GM18907 (cell line): ENCODE measurements at regions not wholly inside any gene's neighbourhood (a gene's known extent, or its start where the extent isn't known, plus 50 kb on each side); places are given as distances from the start of the nearest gene placed in this dataset.

Experiments
- ATAC-seq: cut with Tn5 transposase; IDR thresholded peaks from one replicate; pipeline ENCODE4 v1.9.1; 2021; ENCODE audit warnings: mild to moderate bottlenecking, moderate library complexity; ENCODE audit not compliant: unreplicated experiment

- ATAC-seq: no peak
Measured at GRCh38 chr10:31614611-31615010, 295.6 kb downstream of the ZEB1 start.

- ATAC-seq: no peak
Measured at GRCh38 chr10:31612082-31612481, 293.1 kb downstream of the ZEB1 start.

GRCh38 chr10:31611161-31611560 is 292.1 kb downstream of the ZEB1 start:
- no peak for ATAC-seq

GRCh38 chr10:31607481-31607880 is 288.5 kb downstream of the ZEB1 start:
- ATAC-seq: no peak

GRCh38 chr10:31606841-31607240 is 287.8 kb downstream of the ZEB1 start:
- no peak for ATAC-seq

DNA sequence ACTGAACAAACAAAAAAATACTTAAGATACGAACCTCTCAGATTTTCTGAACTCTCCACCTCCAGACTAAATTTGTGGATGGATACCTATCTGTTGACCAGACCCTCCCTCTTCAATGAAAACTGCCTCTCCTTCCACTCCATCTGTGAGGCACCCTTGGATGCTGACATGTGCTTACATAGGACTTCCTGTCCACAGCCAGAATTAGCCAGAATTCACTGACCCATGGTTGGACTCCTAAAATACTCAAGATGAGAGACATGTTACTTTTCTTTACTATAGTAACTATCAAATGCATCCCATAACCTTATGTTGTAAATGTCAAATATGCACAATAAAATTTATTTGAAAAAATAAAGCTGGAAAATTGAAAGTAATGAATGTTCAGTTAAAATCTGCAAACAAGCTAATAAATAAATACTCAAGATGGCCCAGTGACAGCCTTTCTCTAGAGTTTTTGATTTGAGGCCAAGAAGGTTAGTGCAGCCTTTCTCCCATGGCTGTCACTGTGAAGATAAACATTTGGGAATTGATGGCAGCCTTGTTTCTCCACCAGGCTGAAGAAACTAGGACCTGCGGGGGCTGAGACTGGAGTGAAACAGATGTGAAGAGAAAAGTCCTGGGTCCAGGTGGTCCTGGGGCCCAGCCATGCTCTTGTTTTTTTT is 287.0 kb downstream of the ZEB1 start:
- ATAC-seq: no peak

GRCh38 chr10:31605426-31605825 is 286.4 kb downstream of the ZEB1 start:
- ATAC-seq: no peak

DNA sequence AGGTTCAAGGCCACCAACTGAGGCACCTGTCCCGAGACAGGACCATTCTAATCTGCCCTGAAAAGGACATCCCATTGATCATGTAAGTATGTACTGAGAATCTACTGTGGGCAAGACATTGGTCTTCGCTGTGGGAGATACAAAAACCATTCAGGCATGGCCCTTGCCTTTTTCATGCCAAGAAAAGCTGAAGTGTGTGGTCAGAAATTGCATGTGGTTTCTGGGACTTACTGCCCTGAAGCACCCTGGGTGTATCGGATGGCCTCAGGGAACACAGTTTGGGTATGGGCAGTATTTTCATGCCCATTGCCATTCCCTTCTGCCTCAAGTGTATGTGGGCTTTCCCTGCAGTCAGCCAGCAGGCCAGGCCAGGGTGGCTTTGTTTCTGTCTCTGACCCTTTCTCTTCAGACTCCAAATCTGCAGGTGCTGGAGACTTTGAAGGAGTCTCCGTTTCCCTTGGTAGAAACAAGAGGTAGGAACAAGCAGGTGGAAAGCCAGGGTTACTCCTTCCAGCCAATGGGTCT is 285.7 kb downstream of the ZEB1 start:
- no peak for ATAC-seq

GRCh38 chr10:31604096-31604495 is 285.1 kb downstream of the ZEB1 start:
- no peak for ATAC-seq

GRCh38 chr10:31603235-31604087 is 284.4 kb downstream of the ZEB1 start:
- peak; percentile 97 for ATAC-seq

- no peak for ATAC-seq
Measured at GRCh38 chr10:31602541-31603234, 283.7 kb downstream of the ZEB1 start.

- no peak for ATAC-seq
Measured at GRCh38 chr10:31601136-31601535, 282.1 kb downstream of the ZEB1 start.

- no peak for ATAC-seq
Measured at GRCh38 chr10:31599626-31600504, 280.8 kb downstream of the ZEB1 start.

DNA sequence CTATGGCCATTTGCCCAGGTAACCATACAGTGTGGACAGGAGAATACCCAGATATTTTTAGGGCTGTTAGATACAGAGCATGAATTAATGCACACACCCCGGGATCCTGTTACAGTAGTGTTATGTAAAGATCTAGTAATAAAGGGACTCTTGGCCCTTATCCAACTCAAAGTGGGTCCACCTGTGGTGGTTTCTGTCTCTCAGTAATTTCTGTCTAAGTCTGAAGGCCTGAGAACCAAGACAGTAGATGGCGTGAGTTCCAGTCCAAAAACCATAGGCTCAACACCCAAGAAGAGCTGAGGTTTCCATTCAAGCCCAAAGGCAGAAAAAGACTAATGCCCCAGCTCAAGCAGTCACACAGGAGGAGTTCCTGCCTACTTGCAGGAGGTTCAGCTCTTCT is 277.7 kb downstream of the ZEB1 start:
- no peak for ATAC-seq

DNA sequence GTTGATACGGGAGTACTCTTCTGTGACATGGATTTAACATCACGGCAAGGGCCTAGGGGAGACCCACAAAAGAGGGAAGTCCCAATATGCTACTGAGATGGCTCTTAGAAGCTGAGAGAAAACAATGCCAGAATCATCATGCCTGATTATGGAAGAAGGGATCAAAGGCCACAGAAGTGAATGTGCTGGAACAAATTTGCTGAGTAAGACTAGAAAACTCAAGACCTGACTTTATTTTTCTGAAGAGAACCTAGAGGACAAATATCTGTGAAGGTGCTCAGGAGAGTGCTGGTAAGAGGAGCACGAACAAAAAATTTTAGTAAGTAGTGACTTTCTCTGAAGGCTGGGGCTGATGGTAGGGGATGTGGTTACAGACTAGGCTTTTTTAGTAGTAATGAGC is 277.0 kb downstream of the ZEB1 start:
- no peak for ATAC-seq

DNA sequence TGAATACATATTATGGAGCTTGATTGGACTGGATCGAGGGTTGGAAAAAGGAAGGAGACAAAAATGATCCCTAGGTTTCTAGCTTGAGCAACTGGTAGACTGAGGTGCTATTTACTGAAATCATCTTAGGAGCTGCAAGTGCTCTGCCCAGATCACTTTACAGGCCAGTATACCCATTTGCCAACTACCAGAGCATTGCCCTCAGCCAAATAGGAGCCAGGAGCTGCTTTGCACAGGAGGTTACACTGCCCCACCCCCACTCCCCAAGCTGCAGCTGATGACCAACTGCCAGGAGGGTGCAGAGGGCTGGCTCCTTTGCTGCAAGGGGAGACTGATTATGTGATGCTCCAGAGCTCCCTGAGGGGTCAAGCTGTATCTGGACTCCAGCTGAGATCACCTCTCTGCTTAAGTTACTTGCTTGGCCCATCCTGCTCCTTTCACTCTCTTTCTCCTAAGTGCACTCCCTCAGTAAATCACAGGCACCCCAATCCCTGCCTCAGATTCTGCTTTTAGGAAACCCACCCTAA is 275.4 kb downstream of the ZEB1 start:
- ATAC-seq: no peak

DNA sequence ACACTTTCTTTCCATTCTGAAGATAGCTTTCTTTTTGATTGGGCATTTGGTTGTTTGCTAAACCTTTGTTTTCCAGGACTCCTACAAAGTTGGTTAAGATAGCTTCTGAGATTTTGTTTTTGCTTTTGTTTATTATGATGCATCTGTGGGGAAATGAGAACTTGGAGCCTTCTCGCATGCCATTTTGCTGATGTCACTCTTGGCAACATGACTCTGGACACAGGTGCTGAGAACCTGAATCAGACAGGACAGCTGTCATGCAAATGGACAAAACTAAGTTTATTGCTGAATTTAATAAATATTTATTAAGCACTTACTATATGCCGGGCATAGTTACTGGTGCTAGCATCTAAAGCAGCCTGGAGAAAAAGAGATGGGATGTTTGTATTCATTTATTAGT is 274.1 kb downstream of the ZEB1 start:
- ATAC-seq: no peak

GRCh38 chr10:31591569-31591968 is 272.6 kb downstream of the ZEB1 start:
- no peak for ATAC-seq

- ATAC-seq: no peak
Measured at GRCh38 chr10:31590023-31590800, 271.2 kb downstream of the ZEB1 start.

DNA sequence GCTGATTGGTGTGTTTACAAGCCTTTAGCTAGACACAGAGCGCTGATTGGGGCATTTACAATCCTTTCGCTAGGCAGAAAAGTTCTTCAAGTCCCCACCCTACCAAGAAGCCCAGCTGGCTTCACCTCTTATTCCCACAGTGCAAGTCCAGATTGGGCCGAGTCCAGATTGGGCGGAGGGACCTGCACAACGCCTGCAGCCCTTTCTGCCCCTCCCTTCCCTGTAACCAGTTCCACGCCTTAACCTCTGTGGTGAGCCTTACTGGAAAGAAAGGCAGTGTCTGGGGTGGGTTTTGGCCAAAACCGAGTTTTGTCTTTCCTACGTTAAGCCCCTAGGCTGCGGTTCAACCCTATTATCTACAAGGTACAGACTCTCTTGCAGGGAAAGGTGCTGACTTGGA is 268.7 kb downstream of the ZEB1 start:
- no peak for ATAC-seq
